AG09309 (cell line): ENCODE measurements at regions not wholly inside any gene's neighbourhood (a gene's known extent, or its start where the extent isn't known, plus 50 kb on each side); places are given as distances from the start of the nearest gene placed in this dataset.

Experiments used
- DNase-seq: peaks from one replicate; pipeline ENCODE4 v3.0.0-alpha.2; 2010; ENCODE audit warnings: low read depth
- H3K4me3 ChIP-seq: 2 replicates; pipeline ENCODE4 v1.5.1; 2011; ENCODE audit warnings: mild to moderate bottlenecking, low read depth, low read length, moderate library complexity; ENCODE audit not compliant: control insufficient read depth
- TF ChIP-seq, protein P1 (sequence below): IDR thresholded peaks from 2 replicates; pipeline ENCODE4 v1.5.1; 2011; ENCODE audit warnings: mild to moderate bottlenecking, low read depth, low read length, inconsistent platforms; ENCODE audit not compliant: insufficient read depth, control insufficient read depth; ENCODE audit errors: missing control alignments

DNA sequence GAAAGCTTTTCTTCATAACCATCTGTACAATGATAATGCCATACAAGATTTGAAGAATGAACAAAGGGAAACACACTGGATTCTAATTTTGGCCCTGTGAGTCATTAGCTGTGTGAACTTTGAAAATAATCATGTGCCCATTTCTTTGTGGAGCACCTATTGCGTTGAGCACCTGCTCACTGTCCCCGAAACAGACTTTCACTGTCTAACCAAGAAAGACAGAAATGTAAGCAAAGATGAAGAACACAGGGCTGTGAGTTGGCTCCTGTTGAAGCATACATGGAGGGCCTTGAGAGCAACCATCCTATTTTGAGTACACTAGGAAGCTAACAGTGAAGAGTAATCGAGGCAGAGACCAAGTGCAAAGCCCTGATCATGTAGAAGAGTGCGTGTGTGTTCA lies 118.4 kb upstream of the SLC25A13 start:
- TF ChIP-seq, protein P1, sequence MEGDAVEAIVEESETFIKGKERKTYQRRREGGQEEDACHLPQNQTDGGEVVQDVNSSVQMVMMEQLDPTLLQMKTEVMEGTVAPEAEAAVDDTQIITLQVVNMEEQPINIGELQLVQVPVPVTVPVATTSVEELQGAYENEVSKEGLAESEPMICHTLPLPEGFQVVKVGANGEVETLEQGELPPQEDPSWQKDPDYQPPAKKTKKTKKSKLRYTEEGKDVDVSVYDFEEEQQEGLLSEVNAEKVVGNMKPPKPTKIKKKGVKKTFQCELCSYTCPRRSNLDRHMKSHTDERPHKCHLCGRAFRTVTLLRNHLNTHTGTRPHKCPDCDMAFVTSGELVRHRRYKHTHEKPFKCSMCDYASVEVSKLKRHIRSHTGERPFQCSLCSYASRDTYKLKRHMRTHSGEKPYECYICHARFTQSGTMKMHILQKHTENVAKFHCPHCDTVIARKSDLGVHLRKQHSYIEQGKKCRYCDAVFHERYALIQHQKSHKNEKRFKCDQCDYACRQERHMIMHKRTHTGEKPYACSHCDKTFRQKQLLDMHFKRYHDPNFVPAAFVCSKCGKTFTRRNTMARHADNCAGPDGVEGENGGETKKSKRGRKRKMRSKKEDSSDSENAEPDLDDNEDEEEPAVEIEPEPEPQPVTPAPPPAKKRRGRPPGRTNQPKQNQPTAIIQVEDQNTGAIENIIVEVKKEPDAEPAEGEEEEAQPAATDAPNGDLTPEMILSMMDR, result no peak
- H3K4me3 ChIP-seq, result no peak overlapping the region
- DNase-seq, result no peak

GRCh38 chr7:96436880-96437279 lies 115.0 kb upstream of the SLC25A13 start:
- no peak for DNase-seq
- TF ChIP-seq, protein P1, result no peak

DNA sequence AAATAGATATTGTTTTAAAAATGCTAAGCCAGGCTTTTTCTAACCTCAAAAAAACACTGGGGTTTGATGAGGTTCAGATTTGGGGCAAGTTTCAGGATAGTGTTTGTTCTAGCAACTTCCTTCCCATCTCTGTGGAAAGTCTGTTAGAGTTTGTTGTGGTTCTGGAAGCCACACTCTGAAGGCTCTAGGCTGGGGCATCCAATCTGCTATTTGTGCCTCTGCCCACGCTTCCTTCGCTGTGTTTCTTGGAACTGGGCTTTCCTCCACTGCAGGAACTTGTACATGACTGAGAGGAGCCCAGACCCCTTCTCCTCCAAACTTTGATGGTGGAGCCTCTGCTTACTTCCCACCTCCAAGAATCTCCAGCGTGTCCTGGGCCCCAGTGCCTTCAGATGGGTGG lies 108.5 kb upstream of the SLC25A13 start:
- no peak overlapping the region for H3K4me3 ChIP-seq
- no peak for DNase-seq
- TF ChIP-seq, protein P1, result no peak

More at GRCh38 chr7:96436880-96437279, 115.0 kb upstream of the SLC25A13 start:
- H3K4me3 ChIP-seq, result no peak overlapping the region

- DNase-seq, result no peak
- TF ChIP-seq, protein P1, result no peak
- H3K4me3 ChIP-seq, result no peak overlapping the region
These were observed 105.2 kb upstream of the SLC25A13 start for GRCh38 chr7:96427143-96427542.

DNA sequence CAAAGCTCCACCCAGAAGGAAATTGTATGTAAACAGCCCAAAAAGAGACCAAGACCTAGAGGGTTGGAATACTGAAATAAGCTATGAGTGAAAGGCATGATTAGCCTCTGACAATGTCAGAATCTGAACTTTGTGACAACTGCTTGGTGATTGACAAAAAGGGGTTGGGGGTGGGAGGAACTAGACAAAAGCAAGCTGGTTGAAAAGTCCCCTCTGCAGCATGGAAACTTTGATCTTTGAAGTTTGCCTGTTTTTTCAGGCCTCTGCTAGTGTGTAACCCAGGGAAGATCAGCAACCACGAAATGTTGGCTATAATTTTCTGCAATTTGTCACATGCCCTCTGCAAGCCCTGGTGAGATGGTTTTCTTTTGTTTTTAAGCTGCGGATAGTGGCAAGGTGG lies 104.8 kb upstream of the SLC25A13 start:
- TF ChIP-seq, protein P1, result no peak
- H3K4me3 ChIP-seq, result no peak overlapping the region
- no peak for DNase-seq

DNA sequence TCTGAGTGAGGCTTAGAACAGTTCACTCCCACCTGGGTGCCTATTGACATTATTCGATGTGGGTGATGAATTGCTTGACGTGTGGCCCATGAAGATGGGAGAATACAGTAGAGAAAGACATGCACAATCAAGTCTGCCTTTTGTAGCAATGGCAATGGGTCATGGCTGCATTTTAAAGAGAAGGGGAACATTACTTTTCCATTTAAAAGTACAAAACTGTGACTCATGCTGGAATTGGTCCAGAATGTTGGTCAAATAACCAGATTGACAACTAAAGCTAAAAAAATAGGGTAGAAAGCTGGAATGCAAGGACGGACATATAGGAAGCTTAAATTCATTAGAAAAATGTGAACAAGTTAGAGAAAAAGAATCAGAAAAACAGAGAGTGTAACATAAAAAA lies 104.1 kb upstream of the SLC25A13 start:
- no peak for DNase-seq
- no peak overlapping the region for H3K4me3 ChIP-seq
- TF ChIP-seq, protein P1, result no peak

DNA sequence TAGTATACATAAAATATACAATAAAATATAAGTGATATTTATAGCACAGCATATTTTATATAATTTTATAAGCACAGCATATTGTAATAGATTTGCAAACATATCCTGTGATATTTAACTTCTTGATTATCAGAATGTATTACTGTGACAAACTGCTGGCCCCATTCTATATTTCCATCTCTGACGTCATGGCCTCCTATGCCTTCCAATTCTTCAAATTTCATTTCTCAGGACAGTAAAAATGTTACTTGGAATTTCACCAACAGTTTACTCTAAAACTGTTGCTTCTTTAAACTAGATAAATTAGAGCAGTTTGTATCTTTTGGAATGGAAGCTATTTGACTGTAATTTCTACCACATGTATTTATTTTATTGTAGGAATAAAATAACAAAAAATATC lies 102.5 kb upstream of the SLC25A13 start:
- TF ChIP-seq, protein P1, result no peak
- no peak overlapping the region for H3K4me3 ChIP-seq
- DNase-seq, result no peak
